ENCODE measurements at regions not wholly inside any gene's neighbourhood (a gene's known extent, or its start where the extent isn't known, plus 50 kb on each side); places are given as distances from the start of the nearest gene placed in this dataset.

- no peak for DNase-seq
Measured at GRCh38 chr13:84536906-84537305, 654.6 kb upstream of the SLITRK1 start.

DNA sequence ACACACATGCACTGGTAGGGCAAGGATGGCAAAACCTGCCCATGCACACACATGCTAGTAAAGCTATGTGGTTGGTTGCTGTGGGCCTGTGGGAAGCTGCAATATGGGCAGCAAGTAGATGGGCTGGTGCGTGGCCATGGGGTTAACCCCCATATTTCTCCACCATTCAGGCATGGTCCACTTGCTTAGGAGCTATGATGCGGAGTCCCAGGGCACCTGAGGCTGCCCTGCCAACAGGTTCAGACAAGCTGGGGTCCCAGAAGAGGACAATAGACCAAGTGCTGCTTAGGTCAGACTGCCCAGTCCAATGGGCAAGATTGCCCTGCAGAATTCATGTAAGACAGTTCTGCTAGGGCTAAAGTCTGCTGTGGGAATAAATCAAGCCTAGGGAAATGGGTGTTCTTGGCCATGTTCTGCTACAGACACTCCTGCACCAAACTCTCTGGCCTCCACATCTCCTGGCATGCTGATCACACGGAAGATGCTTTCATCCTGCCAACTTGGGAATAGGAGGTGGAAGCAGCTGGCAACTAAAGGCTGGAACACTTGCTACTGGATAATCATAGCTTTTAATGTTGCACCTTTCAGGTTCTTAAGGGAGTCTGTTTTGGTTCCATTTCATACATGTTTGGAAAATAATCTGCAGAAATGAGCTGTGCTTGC, 646.3 kb upstream of the SLITRK1 start:
- no peak for DNase-seq

- no peak for DNase-seq
Measured at GRCh38 chr13:84525865-84526264, 643.6 kb upstream of the SLITRK1 start.

- no peak for DNase-seq
Measured at GRCh38 chr13:84524586-84524985, 642.3 kb upstream of the SLITRK1 start.

DNA sequence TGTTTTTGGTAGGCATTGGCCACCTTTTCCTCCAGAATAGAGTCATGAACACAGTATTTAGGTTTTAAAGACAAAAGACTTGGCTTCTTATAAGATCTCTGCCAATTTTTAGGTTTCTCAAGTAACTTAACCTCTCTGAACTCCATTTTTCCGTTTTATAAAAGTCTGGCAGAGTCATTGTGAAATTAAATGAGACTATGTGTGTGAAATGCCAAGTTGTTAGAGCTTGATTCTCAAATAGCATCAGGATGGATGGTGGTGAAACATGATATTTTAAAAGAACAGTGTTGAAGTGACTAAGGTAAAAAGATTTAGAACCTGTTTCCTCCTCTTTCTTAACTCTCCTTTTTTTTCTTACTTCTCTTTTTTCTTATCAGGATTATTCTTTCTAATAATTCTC, 617.7 kb upstream of the SLITRK1 start:
- no peak for DNase-seq

- no peak for DNase-seq
Measured at GRCh38 chr13:84497613-84498012, 615.3 kb upstream of the SLITRK1 start.

DNA sequence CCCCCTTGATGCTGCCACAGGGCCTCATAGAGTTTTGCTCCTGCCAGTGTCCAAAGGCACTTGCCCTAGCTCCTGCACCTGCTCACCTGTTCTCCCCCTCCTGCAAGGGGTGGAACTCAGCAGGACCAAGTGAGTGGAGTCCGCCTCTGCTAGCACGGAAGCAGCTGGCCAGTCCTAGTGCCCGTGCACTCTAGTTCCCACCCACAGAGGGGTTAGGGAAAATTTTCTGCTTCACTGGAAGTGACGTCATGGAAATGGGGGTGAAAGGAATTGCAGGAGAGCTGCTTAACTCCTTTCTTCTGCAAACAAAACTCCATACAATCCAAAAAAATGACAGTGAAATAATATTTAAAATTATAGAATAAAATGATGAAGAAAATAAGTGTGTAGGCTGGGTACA, 609.7 kb upstream of the SLITRK1 start:
- no peak for DNase-seq

DNA sequence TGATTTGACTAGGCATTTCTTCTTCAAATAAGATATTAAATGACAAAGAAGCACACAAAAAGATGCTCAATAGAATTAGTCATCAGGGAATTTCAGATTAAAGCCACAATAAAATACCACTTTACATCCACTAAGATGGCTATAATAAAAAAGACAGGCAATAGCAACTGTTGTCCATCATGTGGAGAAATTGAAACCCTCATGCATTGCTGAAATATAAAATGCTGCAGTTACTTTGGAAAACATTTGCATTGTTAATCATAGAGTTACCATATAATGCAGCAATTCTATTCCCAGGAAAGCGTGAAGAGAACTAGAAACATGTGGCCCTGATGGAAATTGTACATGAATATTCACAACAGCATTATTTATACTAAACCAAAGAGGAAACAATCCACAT, 605.5 kb upstream of the SLITRK1 start:
- no peak for DNase-seq

DNA sequence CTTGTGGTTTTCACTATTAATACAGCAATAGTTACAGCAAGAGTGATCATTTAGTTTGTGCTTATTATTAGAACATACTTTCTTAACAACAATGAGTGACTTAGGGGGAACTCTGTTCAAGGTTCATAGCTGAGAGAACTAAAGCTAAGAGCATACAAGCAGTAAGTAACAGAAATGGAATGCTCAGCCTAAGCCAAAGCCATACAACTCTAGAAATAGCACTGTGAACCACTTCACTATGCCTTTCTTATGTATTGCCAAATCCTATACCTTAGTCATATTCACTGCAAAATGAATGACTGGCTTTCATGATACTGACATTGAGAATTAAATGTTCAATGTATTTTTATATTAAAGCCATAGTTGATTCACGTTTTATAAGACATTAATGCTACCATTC, 599.7 kb upstream of the SLITRK1 start:
- DNase-seq = no peak

DNA sequence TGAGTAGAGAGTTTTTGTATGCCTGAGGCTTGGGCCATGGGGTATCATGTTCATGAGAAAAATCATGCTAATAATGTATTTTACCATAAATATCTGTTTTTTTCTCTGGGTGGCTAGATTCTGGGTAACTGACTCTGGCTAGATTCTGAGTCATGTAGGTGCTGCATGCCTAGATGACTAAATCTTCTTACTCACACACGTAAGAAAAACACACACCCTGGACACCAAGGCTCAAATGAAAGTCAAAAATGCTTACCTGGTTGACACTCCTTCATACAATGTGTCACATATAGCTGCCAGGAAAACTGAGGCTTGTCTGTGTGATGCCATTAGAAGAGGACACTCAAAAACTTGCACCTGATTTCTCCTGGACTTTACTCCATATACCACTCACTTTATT, 597.4 kb upstream of the SLITRK1 start:
- no peak for DNase-seq

- DNase-seq = no peak
Measured at GRCh38 chr13:84470528-84470927, 588.3 kb upstream of the SLITRK1 start.

GRCh38 chr13:84466461-84466860, 584.2 kb upstream of the SLITRK1 start:
- no peak for DNase-seq

- no peak for DNase-seq
Measured at GRCh38 chr13:84460989-84461388, 578.7 kb upstream of the SLITRK1 start.

- no peak for DNase-seq
Measured at GRCh38 chr13:84455143-84455905, 573.0 kb upstream of the SLITRK1 start.

DNA sequence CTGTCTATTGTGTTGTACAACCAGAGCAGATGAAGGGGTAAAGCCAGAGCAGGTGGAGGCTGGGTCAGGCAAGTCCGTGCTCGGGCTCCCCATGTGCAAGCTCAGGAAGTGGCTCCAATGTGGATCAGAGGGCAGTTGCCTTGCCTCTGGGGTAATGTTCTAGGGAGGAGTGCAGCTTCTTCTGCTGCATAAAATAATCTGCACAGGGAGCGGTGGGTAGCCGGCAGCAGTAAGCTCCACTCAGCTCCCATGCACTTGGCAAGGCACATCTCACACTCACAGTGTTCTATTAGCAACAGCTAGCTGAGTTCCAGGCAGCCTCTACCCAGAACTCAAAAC, 565.3 kb upstream of the SLITRK1 start:
- no peak for DNase-seq

- DNase-seq = no peak
Measured at GRCh38 chr13:84446972-84447639, 564.8 kb upstream of the SLITRK1 start.

DNA sequence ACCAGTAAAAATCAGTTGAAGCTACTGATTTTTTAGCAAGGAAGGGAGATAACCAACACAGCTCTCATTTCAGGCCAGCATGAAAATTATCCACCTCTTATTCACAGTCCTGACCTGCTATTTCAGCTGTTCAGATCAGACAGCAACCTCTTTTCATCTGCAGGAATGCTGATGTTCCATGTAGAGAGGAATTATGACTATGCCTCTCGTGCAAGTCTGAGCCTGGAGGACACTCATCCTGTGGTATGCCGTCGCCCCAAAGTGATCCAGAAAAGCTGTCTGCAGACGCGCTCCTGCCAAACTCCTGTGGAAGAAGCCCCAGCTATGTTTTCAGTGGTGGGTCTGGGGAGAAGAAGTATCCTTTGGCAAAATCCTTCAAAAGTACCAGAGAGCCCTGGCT, 563.5 kb upstream of the SLITRK1 start:
- DNase-seq = no peak

GRCh38 chr13:84443463-84443862, 561.2 kb upstream of the SLITRK1 start:
- no peak for DNase-seq

DNA sequence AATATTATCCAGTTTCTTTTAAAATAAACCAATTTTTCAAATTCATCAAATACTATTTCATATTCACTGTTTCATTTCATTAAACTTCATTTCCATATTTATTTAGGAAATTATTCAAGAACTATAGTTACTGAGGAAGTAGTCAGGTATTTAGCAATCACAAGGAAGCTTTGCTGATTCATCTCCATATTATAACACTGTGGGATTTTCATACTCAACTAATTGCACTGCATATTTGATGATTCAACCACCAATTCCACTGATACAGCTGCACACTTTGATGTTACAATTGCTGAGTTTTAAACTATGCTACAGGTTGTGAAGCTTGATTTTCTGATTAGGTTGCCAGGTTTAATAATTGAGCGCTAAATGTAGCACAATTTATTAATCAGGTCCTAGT, 556.8 kb upstream of the SLITRK1 start:
- DNase-seq = no peak

DNA sequence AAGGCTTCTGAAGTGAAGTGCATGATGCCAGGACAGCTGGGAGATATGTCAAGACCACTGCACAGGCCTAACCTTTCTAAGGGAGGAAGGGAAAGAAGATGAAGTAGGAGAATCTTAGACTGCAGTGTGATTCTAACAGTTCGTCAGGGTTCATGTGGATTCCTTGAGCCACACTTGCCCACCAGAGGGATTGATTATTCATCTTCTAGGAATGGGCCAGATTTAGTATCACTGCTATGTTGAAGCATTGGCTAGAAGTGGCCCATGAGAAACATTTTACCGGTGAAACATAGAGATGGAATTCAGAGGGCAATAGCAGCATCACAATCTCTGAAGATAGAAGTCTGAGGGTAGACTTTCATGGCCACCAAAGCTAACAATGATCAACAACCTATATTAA, 550.8 kb upstream of the SLITRK1 start:
- DNase-seq = no peak

GRCh38 chr13:84431646-84432045, 549.4 kb upstream of the SLITRK1 start:
- no peak for DNase-seq

DNA sequence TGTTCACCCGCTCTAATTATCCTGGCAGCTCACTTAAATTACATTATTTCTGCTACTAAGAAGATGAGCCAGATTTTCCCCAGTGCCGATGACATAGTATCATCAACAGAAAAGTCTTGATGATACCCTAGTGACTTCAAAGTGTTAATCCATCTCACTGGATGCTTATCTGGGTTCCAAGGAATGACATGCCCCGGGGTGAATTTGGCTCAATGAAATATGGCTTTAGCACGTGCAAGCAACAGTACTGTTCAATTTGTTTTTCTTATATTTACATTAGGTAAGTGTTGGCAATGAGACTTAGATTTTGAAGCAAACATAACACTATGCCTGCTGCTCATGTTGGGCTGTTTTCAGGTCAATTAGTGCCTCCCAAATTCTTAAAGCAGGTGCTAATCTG, 548.2 kb upstream of the SLITRK1 start:
- DNase-seq = no peak

- DNase-seq = no peak
Measured at GRCh38 chr13:84430015-84430414, 547.7 kb upstream of the SLITRK1 start.

DNA sequence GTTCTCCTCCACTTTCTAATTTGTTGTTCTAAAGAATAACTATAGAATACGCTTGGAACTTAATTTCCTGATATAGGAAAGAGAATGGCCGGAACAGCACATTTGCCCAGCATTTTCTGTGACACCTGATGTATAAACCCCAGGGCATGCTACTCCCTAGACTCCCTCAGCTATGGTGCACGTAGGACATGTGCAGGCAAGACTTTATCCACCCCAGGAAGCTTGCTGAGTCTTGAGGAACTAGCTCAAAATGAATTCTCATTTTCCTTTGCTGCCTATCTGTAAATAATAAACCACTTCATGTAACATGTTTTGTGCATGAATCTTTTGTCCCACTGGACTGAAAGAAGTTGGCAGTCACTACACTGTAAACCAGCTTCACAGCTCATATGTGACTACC, 535.8 kb upstream of the SLITRK1 start:
- DNase-seq = no peak
